Activated CD4-positive, alpha-beta T cell treated with anti-CD3 and anti-CD28 coated beads, Interleukin-10, Interleukin-2, amounts not matched to agents 100 ng/mL and 50 ng/mL, durations not matched to agents 16 hours and 8 hours (primary cell): ENCODE measurements at regions not wholly inside any gene's neighbourhood (a gene's known extent, or its start where the extent isn't known, plus 50 kb on each side); places are given as distances from the start of the nearest gene placed in this dataset.

Experiments
- DNase-seq: peaks from one replicate; pipeline ENCODE4 v3.0.0-alpha.2; 2020

GRCh38 chr11:134483291-134483690 lies 71.2 kb upstream of the B3GAT1 start:
- no peak for DNase-seq

GRCh38 chr11:134482865-134483264 lies 70.8 kb upstream of the B3GAT1 start:
- DNase-seq = no peak

GRCh38 chr11:134481933-134482527 lies 70.0 kb upstream of the B3GAT1 start:
- no peak for DNase-seq

GRCh38 chr11:134481135-134481534 lies 69.1 kb upstream of the B3GAT1 start:
- no peak for DNase-seq

GRCh38 chr11:134480136-134480712 lies 68.2 kb upstream of the B3GAT1 start:
- DNase-seq = no peak

- DNase-seq = no peak
Measured at GRCh38 chr11:134479206-134480135, 67.4 kb upstream of the B3GAT1 start.

GRCh38 chr11:134478611-134479010 lies 66.6 kb upstream of the B3GAT1 start:
- no peak for DNase-seq

- DNase-seq = no peak
Measured at GRCh38 chr11:134478176-134478575, 66.1 kb upstream of the B3GAT1 start.

- no peak for DNase-seq
Measured at GRCh38 chr11:134477486-134477885, 65.4 kb upstream of the B3GAT1 start.

- no peak for DNase-seq
Measured at GRCh38 chr11:134476435-134477021, 64.5 kb upstream of the B3GAT1 start.

- DNase-seq = no peak
Measured at GRCh38 chr11:134475951-134476350, 63.9 kb upstream of the B3GAT1 start.

- DNase-seq = peak; percentile 59
Measured at GRCh38 chr11:134474942-134475341, 62.9 kb upstream of the B3GAT1 start.

- no peak for DNase-seq
Measured at GRCh38 chr11:134474070-134474860, 62.2 kb upstream of the B3GAT1 start.

- DNase-seq = no peak
Measured at GRCh38 chr11:134471716-134472455, 59.8 kb upstream of the B3GAT1 start.

GRCh38 chr11:134471087-134471715 lies 59.2 kb upstream of the B3GAT1 start:
- DNase-seq = no peak

GRCh38 chr11:134470238-134470637 lies 58.2 kb upstream of the B3GAT1 start:
- no peak for DNase-seq

- no peak for DNase-seq
Measured at GRCh38 chr11:134469627-134470026, 57.6 kb upstream of the B3GAT1 start.

- DNase-seq = no peak
Measured at GRCh38 chr11:134468796-134469195, 56.8 kb upstream of the B3GAT1 start.

GRCh38 chr11:134468081-134468668 lies 56.1 kb upstream of the B3GAT1 start:
- DNase-seq = no peak

GRCh38 chr11:134466610-134467567 lies 54.8 kb upstream of the B3GAT1 start:
- DNase-seq = no peak
